ENCODE measurements at regions not wholly inside any gene's neighbourhood (a gene's known extent, or its start where the extent isn't known, plus 50 kb on each side); places are given as distances from the start of the nearest gene placed in this dataset.

- TF ChIP-seq CTCF (IDR thresholded peaks at IDR 0.05; ENCODE audit: extremely low read depth in 1 of 2, insufficient read depth in 1 of 2, low read depth in 1 of 2, low read length in 2 of 2) (no peak), MAX (IDR thresholded peaks at IDR 0.05; ENCODE audit: insufficient read depth, insufficient read length) (no peak), POLR2AphosphoS5 (IDR thresholded peaks at IDR 0.05; ENCODE audit: insufficient read depth, low read depth, low read length) (no peak), EZH2 (IDR thresholded peaks at IDR 0.05; ENCODE audit: borderline replicate concordance, low read depth, low read length, severe bottlenecking) (no peak)
Observed at GRCh38 chr3:35042210-35042991, 596.9 kb upstream of the ARPP21 start.

Measured in endothelial cell of umbilical vein (primary cell).